CD4-positive, alpha-beta T cell treated with Interleukin-17A for 1 hour (primary cell): ENCODE measurements at regions not wholly inside any gene's neighbourhood (a gene's known extent, or its start where the extent isn't known, plus 50 kb on each side); places are given as distances from the start of the nearest gene placed in this dataset.
"Not testable (repeated sequence)": the region's sequence is repeated elsewhere in the genome, so short reads cannot be mapped to it uniquely, and the experiment has no call there.

Experiments used
- DNase-seq: peaks from one replicate; pipeline ENCODE4 v3.0.0-alpha.2; 2020

GRCh38 chr5:91864962-91865361 lies 481.8 kb upstream of the ARRDC3 start:
- no peak for DNase-seq

DNA sequence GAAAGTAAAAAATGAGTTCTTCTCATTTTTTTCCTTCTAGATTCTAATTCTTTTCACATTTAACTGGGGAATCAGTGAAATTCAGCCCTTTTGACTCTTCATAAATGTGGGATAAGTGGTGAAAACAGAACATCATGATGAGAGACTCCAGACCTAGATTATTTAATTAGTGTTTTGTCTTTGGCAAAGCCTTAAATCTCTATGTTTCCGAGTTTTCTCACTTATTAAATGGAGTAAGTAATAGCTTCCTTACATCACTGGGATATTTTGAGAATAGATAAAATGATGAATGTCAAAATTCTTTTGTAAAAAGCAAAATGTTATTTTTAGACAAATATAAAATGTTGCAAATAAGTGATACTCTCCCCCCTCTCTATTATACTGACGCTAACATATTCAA lies 468.6 kb upstream of the ARRDC3 start:
- DNase-seq = no peak

GRCh38 chr5:91850031-91850430 lies 466.9 kb upstream of the ARRDC3 start:
- DNase-seq = no peak

DNA sequence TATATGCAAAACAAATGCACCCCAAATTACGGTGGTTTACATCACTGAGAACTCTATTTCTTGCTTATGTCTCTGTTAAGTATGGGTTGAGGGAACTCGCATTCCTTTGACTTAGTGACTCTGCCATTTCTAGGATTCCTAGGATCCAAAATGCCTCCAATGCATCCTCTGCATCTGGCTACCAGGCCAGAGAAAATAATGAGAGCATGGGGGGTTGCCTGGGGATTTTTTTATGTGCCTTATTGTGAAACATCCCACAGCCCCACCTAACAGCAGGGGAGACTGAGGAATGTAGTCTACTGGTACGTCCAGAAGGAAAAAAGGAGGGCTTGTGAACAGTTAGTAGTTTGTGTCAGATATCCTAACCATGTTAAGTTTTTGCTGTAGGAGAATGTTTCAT lies 466.0 kb upstream of the ARRDC3 start:
- DNase-seq = no peak

GRCh38 chr5:91848453-91848852 lies 465.3 kb upstream of the ARRDC3 start:
- no peak for DNase-seq

GRCh38 chr5:91841423-91841822 lies 458.3 kb upstream of the ARRDC3 start:
- no peak for DNase-seq

DNA sequence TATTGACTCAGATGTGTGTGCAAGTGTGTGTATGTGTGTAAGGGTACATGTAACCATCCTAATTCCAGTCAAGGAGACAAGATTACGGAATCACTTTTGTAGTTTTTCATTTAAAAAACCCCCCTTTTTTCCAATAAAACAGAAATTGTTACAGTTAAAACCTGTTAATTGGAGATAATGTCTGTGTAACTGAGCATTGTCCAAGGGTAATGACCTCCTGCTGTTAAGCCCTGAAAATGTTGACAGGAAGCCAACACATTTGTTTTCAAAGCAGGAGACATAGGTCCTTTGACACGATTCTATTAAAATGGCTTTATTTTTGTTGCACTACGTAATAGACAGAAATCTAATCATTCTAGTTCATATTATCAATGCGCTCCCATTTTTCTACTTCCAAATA lies 457.3 kb upstream of the ARRDC3 start:
- DNase-seq = no peak

- DNase-seq = no peak
Observed at GRCh38 chr5:91839721-91840120, 456.6 kb upstream of the ARRDC3 start.

DNA sequence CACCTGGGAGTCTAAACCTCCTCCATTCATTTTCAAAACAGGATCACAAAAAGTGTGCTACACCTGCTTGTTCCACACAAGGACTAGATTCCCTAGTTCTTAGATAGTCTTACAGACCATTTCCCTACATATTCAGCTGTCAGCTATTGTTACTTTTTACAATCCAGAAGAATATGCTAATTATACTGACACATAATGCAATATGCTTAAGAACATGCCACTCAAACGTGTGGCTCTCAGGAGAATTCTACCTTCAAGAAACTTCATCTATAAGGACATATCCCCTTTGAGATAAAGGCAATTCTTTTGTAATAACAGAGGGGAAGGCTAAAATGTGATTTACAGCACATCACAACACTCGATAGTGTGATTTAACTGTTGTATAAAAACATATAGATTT lies 456.1 kb upstream of the ARRDC3 start:
- DNase-seq = no peak

GRCh38 chr5:91830361-91830953 lies 447.3 kb upstream of the ARRDC3 start:
- no peak for DNase-seq

- no peak for DNase-seq
Observed at GRCh38 chr5:91825618-91826017, 442.5 kb upstream of the ARRDC3 start.

- DNase-seq = no peak
Observed at GRCh38 chr5:91824406-91824805, 441.3 kb upstream of the ARRDC3 start.

DNA sequence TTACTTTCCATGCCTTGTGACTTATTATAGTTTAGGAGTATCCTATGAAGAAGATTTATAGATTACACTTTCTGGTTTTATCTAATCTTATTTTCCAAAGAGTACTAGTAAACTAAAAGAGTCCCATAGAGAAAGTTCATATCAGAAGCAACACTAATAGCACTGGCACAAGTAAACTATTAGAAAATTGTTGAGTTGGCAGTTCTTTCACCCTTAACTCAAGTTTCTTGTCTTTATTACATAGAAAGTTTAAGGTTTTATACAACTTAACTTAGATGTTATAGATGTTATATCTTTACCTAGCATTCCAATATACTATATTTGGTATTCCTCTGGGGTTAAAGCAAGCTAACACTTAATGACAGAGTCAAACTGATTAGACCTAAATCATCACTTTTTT lies 437.8 kb upstream of the ARRDC3 start:
- no peak for DNase-seq

GRCh38 chr5:91816681-91817080 lies 433.6 kb upstream of the ARRDC3 start:
- DNase-seq = no peak

- no peak for DNase-seq
Observed at GRCh38 chr5:91797576-91797975, 414.5 kb upstream of the ARRDC3 start.

- no peak for DNase-seq
Observed at GRCh38 chr5:91794856-91795548, 411.9 kb upstream of the ARRDC3 start.

GRCh38 chr5:91794455-91794854 lies 411.3 kb upstream of the ARRDC3 start:
- DNase-seq = no peak

GRCh38 chr5:91787718-91788117 lies 404.6 kb upstream of the ARRDC3 start:
- DNase-seq = no peak

- DNase-seq = no peak
Observed at GRCh38 chr5:91777671-91778070, 394.6 kb upstream of the ARRDC3 start.

GRCh38 chr5:91776249-91776648 lies 393.1 kb upstream of the ARRDC3 start:
- DNase-seq = no peak

DNA sequence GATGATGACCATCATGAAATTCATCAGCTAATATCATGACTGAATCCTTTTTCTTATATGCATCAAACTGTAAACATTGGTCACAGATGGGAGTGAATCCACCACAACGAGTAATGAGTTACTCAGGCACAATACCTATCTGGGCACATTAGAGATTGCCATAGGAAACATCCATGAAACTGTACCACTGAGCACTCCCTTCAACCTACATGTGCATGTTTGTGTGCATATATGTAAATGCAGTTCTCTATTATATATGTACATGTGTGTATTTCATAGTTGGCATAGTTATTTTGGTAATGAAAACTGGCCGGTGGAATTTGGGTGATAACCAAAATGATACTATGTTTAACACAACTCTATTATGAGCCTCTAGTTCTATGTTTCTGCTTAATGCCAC lies 387.3 kb upstream of the ARRDC3 start:
- no peak for DNase-seq

DNA sequence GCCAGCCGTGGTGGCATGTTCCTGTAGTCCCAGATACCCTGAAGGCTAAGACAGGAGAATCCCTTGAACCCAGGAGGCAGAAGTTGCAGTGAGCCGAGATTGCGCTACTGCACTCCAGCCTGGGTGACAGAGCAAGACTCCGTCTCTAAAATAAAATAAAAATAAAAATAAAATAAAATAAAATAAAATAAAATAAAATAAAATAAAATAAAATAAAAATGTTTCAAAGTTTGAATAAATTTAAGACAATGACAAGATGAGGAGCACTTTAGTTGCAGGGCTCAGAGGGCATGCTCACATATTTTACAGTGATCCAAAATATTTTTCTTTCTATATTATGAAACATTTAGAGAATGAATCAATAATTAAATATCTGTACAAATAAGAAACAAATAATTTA lies 374.3 kb upstream of the ARRDC3 start:
- not testable (repeated sequence) for DNase-seq

DNA sequence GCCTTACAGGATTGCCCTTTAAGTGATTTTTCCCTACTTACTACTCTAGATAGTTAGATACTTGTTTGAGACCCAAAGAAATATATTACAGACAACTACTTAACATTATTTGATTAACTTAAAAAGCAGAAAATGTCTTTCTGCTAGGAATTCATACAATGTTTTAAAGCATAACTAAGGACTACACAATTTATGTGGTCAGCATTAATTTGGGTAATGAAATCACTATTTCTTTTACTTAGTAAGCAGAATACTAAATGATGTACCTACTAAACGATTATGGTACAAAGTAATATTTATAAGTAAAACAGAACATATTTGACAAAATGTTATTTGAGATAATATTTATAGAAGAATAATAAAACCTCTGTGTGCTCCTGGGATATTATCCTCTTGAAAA lies 371.9 kb upstream of the ARRDC3 start:
- DNase-seq = no peak

DNA sequence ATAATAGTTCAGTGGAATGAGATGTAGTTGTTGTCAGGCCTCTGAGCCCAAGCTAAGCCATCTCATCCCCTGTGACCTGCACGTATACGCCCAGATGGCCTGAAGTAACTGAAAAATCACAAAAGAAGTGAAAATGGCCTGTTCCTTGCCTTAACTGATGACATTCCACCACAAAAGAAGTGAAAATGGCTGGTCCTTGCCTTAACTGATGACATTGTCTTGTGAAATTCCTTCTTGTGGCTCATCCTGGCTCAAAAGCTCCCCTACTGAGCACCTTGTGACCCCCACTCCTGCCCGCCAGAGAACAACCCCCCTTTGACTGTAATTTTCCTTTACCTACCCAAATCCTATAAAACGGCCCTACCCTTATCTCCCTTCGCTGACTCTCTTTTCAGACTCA lies 361.4 kb upstream of the ARRDC3 start:
- DNase-seq = not testable (repeated sequence)

DNA sequence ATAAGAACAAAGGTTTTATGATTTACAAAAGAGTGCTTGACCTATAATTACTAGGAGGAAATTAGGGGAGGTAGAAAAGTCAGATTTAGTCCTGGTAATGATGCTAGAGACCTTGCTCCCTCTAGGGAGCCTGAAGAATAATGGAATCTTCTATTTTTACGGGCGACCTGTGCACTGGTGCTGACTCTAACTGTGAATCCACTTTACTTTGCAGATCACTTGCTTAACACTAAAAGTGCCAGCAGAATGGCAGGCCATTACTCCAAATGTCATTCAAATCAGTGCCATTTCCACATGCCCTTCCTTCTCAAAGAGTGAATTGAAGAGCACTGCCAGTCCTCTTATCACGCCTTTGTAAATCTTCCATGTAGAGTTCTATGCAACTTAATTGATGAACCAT lies 359.4 kb upstream of the ARRDC3 start:
- DNase-seq = no peak
